GM12872 (cell line): ENCODE measurements at regions not wholly inside any gene's neighbourhood (a gene's known extent, or its start where the extent isn't known, plus 50 kb on each side); places are given as distances from the start of the nearest gene placed in this dataset.

ENCODE experiments used
- CTCF ChIP-seq: IDR thresholded peaks from 3 replicates; pipeline ENCODE4 v1.5.1; 2011; ENCODE audit warnings: low read depth, mild to moderate bottlenecking, low read length, moderate library complexity; ENCODE audit not compliant: insufficient read depth

GRCh38 chr14:34262127-34262910 lies 199.7 kb downstream of the SPTSSA start:
- TF ChIP-seq CTCF, result no peak

GRCh38 chr14:34259996-34260395 lies 202.0 kb downstream of the SPTSSA start:
- no peak for TF ChIP-seq CTCF

DNA sequence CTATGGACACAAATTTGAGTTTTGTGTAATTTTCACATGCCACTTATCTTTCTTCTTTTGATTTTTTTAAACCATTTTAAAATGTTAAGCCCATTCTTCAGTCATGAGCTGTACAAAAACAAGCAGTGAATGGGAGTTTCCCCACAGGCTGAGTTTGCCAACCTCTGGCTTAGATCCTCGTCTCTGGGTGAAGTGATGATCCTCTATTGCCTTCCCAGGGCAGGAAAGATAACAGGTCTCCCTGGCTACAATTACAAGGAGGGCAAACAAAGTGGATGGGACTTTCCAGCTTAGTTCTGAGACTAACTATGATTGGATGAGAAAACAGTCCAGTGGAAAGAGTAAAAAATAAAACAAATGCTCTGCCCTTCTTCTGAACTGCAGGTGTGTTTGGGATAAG lies 203.7 kb downstream of the SPTSSA start:
- TF ChIP-seq CTCF, result no peak

- TF ChIP-seq CTCF, result no peak
These were observed 204.5 kb downstream of the SPTSSA start for GRCh38 chr14:34257505-34257904.

DNA sequence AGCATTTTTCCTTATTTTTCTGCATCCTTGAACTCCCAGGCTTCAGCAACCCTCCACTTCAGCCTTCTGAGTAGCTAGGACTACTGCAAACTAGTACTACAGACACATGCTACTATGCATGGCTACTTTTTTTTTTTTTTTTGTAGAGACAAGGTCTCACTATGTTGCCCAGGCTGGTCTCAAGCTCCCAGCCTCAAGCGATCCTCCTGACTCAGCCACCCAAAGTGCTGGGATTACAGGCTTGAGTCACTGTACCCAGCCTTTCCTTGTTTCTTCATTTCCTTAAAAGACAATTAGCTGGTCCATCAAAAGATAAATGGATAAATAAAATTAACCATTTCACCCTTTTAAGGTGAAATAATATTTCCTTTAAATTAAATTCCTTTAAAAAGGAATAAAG lies 205.8 kb downstream of the SPTSSA start:
- TF ChIP-seq CTCF, result no peak

DNA sequence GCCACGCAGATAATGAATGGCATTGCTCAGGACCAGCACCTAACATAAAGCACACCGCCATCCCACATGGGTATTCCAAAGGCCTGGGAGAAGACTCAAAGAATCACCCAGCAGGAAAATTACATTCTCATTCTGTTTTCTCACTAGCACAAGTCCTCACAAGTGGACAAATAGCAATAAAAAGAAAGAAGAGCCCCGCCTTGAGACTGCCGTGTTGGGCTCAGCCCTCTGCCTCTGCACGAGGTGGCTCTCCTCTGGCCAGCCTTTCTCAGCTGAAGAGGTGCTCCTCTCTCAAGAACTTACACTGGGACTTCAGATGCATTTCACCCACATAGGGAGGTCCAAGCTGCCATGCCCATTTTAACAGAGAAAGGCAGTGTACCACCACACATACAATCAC lies 207.5 kb downstream of the SPTSSA start:
- no peak for TF ChIP-seq CTCF

DNA sequence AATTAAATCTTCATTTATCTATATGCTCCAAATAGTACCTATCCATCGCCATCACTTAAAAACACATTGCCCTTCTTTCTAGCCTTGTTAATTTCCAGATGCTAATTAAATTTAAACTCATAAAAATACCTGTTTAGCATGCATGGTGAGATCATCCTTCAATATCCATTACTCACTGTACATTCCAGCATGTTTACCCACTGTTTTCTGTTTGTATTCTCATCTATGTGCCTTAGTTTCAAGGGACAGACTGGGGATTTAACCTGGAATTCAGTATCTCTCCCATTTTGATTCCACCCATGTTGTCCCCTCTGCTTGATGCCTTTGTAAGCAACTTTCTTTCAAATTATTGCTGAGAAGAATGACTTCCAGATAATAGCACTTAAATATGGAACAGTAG lies 208.0 kb downstream of the SPTSSA start:
- TF ChIP-seq CTCF, result no peak
